IMR-90 (cell line): ENCODE measurements at regions not wholly inside any gene's neighbourhood (a gene's known extent, or its start where the extent isn't known, plus 50 kb on each side); places are given as distances from the start of the nearest gene placed in this dataset.

Experiments used
- CHD1 ChIP-seq: IDR thresholded peaks from 2 replicates; pipeline ENCODE4 v1.6.1; 2012; ENCODE audit warnings: low read depth, low read length, improper control_type of control experiment
- MAFK ChIP-seq: IDR thresholded peaks from 2 replicates; pipeline ENCODE4 v1.6.1; 2012; ENCODE audit warnings: low read depth, low read length, improper control_type of control experiment
- MXI1 ChIP-seq: IDR thresholded peaks from 2 replicates; pipeline ENCODE4 v1.6.1; 2012; ENCODE audit warnings: low read depth, mild to moderate bottlenecking, low read length, moderate library complexity, borderline replicate concordance
- NFE2L2 ChIP-seq: fragments of 150-350 bp; IDR thresholded peaks from 2 replicates; pipeline ENCODE4 v1.6.1; 2016; ENCODE audit warnings: low read depth, mild to moderate bottlenecking, low read length
- POLR2A ChIP-seq: IDR thresholded peaks from 2 replicates; pipeline ENCODE4 v1.6.1; 2012; ENCODE audit warnings: mild to moderate bottlenecking, low read depth, low read length
- RAD21 ChIP-seq: IDR thresholded peaks from 2 replicates; pipeline ENCODE4 v1.6.1; 2012; ENCODE audit warnings: low read length, improper control_type of control experiment
- SMC3 ChIP-seq: fragments of 150-350 bp; IDR thresholded peaks from 2 replicates; pipeline ENCODE4 v1.6.1; 2016; ENCODE audit warnings: low read depth, mild to moderate bottlenecking, antibody characterized with exemption, low read length, moderate library complexity
- TF ChIP-seq, protein P1 (sequence below): conservative IDR thresholded peaks from 2 replicates; pipeline ENCODE4 v1.5.1; 2012; ENCODE audit warnings: mild to moderate bottlenecking, low read depth, low read length, improper control_type of control experiment
- TF ChIP-seq, protein P2 (sequence below): fragments of 150-350 bp; IDR thresholded peaks from 2 replicates; pipeline ENCODE4 v1.6.1; 2017; ENCODE audit warnings: mild to moderate bottlenecking, antibody characterized with exemption, low read length, low read depth

DNA sequence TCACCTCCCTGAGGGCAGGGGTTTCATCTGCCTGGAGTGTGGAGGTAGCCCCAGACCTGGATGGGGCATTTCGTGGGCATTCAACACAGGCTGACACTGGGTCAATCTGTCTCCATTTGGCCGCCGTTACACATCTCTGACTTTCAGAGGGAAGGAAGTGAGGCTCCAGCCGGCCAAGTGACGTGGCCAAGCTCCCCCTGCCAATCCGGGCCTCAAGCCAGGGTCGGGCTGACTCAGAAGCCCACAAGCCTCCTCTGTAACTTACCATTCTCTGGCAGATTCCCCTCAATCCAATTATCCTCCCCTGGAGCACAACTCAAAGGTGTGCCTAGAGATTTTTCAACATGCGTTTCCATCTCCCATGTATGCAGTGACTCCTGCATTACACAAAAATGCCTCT, 227.6 kb downstream of the KLF13 start:
- no peak for TF ChIP-seq NFE2L2
- TF ChIP-seq MXI1: no peak
- no peak for TF ChIP-seq POLR2A
- no peak for TF ChIP-seq RAD21
- TF ChIP-seq, protein P1, sequence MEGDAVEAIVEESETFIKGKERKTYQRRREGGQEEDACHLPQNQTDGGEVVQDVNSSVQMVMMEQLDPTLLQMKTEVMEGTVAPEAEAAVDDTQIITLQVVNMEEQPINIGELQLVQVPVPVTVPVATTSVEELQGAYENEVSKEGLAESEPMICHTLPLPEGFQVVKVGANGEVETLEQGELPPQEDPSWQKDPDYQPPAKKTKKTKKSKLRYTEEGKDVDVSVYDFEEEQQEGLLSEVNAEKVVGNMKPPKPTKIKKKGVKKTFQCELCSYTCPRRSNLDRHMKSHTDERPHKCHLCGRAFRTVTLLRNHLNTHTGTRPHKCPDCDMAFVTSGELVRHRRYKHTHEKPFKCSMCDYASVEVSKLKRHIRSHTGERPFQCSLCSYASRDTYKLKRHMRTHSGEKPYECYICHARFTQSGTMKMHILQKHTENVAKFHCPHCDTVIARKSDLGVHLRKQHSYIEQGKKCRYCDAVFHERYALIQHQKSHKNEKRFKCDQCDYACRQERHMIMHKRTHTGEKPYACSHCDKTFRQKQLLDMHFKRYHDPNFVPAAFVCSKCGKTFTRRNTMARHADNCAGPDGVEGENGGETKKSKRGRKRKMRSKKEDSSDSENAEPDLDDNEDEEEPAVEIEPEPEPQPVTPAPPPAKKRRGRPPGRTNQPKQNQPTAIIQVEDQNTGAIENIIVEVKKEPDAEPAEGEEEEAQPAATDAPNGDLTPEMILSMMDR: no peak
- no peak for TF ChIP-seq CHD1
- TF ChIP-seq SMC3: no peak
- no peak for TF ChIP-seq MAFK
- TF ChIP-seq, protein P2, sequence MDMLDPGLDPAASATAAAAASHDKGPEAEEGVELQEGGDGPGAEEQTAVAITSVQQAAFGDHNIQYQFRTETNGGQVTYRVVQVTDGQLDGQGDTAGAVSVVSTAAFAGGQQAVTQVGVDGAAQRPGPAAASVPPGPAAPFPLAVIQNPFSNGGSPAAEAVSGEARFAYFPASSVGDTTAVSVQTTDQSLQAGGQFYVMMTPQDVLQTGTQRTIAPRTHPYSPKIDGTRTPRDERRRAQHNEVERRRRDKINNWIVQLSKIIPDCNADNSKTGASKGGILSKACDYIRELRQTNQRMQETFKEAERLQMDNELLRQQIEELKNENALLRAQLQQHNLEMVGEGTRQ: no peak
